ENCODE measurements at regions not wholly inside any gene's neighbourhood (a gene's known extent, or its start where the extent isn't known, plus 50 kb on each side); places are given as distances from the start of the nearest gene placed in this dataset.

GRCh38 chr10:2401459-2401858, 664.1 kb upstream of the ADARB2 start:
- Mint-ChIP-seq H3K4me1 (ENCODE audit: low read depth in 2 of 2) (no peaks in the 10 kb centered on the region), H3K9me3 (peaks cover 0 to 7% of the 10 kb centered on the region in 2 donors)
- ATAC-seq (replicated peaks), result no peak

GRCh38 chr10:2399482-2399881, 662.2 kb upstream of the ADARB2 start:
- H3K9me3 Mint-ChIP-seq, result peaks cover 0 to 7% of the 10 kb centered on the region in 2 donors
- ATAC-seq (replicated peaks) (no peak), DNase-seq (no peak)
- H3K36me3 Mint-ChIP-seq (ENCODE audit: insufficient read depth), result no peaks in the 10 kb centered on the region
- H3K27me3 Mint-ChIP-seq, result peaks cover 6 to 19% of the 10 kb centered on the region in 2 donors
- no peaks in the 10 kb centered on the region for H3K4me1 Mint-ChIP-seq (ENCODE audit: low read depth in 2 of 2)
- no peak overlapping the region for H3K27ac Mint-ChIP-seq
- H3K4me3 Mint-ChIP-seq, result no peak overlapping the region

More at GRCh38 chr10:2401459-2401858, 664.1 kb upstream of the ADARB2 start:
- Mint-ChIP-seq H3K27me3 (peaks cover 6 to 19% of the 10 kb centered on the region in 2 donors), H3K36me3 (ENCODE audit: insufficient read depth) (no peaks in the 10 kb centered on the region), H3K27ac (no peak overlapping the region), H3K4me3 (no peak overlapping the region)
- DNase-seq, result no peak

- Mint-ChIP-seq H3K36me3 (ENCODE audit: insufficient read depth) (no peaks in the 10 kb centered on the region), H3K27ac (no peak overlapping the region), H3K4me3 (no peak overlapping the region), H3K4me1 (ENCODE audit: low read depth in 2 of 2) (no peaks in the 10 kb centered on the region), H3K9me3 (no peaks in the 10 kb centered on the region), H3K27me3 (peaks cover 0 to 13% of the 10 kb centered on the region in 2 donors)
- no peak for DNase-seq
- no peak for ATAC-seq (replicated peaks)
Measured at GRCh38 chr10:2392145-2392812, 655.0 kb upstream of the ADARB2 start.

- peaks cover 0 to 10% of the 10 kb centered on the region in 2 donors for H3K27me3 Mint-ChIP-seq
- H3K9me3 Mint-ChIP-seq, result peaks cover 5 to 8% of the 10 kb centered on the region in 2 donors
- no peaks in the 10 kb centered on the region for H3K36me3 Mint-ChIP-seq (ENCODE audit: insufficient read depth)
- ATAC-seq (replicated peaks) (no peak), DNase-seq (no peak)
- no peak overlapping the region for H3K4me3 Mint-ChIP-seq
- no peaks in the 10 kb centered on the region for H3K4me1 Mint-ChIP-seq (ENCODE audit: low read depth in 2 of 2)
- no peak overlapping the region for H3K27ac Mint-ChIP-seq
Measured at GRCh38 chr10:2387672-2388071, 650.3 kb upstream of the ADARB2 start.

- H3K4me1 Mint-ChIP-seq (ENCODE audit: low read depth in 2 of 2), result no peaks in the 10 kb centered on the region
- H3K36me3 Mint-ChIP-seq (ENCODE audit: insufficient read depth), result no peaks in the 10 kb centered on the region
- peaks cover 0 to 6% of the 10 kb centered on the region in 2 donors for H3K27me3 Mint-ChIP-seq
- H3K9me3 Mint-ChIP-seq, result peaks cover 5 to 8% of the 10 kb centered on the region in 2 donors
- ATAC-seq (replicated peaks), result no peak
- DNase-seq, result no peak
- no peak overlapping the region for H3K27ac Mint-ChIP-seq
- no peak overlapping the region for H3K4me3 Mint-ChIP-seq
Measured at GRCh38 chr10:2387261-2387660, 649.9 kb upstream of the ADARB2 start.

- Mint-ChIP-seq H3K27ac (no peak overlapping the region), H3K36me3 (ENCODE audit: insufficient read depth) (no peaks in the 10 kb centered on the region), H3K4me3 (no peak overlapping the region), H3K4me1 (ENCODE audit: low read depth in 2 of 2) (no peaks in the 10 kb centered on the region), H3K9me3 (peaks cover 7 to 8% of the 10 kb centered on the region in 2 donors), H3K27me3 (no peaks in the 10 kb centered on the region)
- no peak for ATAC-seq (replicated peaks)
- DNase-seq, result no peak
Measured at GRCh38 chr10:2380218-2380617, 642.9 kb upstream of the ADARB2 start.

GRCh38 chr10:2367083-2367482, 629.8 kb upstream of the ADARB2 start:
- Mint-ChIP-seq H3K27me3 (peaks cover 0 to 19% of the 10 kb centered on the region in 2 donors), H3K4me1 (ENCODE audit: low read depth in 2 of 2) (no peaks in the 10 kb centered on the region), H3K27ac (no peak overlapping the region), H3K36me3 (ENCODE audit: insufficient read depth) (peaks cover 2% of the 10 kb centered on the region), H3K9me3 (peaks cover 5 to 8% of the 10 kb centered on the region in 2 donors), H3K4me3 (no peak overlapping the region)
- ATAC-seq (replicated peaks) (no peak), DNase-seq (no peak)

GRCh38 chr10:2366264-2366931, 629.1 kb upstream of the ADARB2 start:
- H3K36me3 Mint-ChIP-seq (ENCODE audit: insufficient read depth), result no peaks in the 10 kb centered on the region
- no peak overlapping the region for H3K4me3 Mint-ChIP-seq
- H3K4me1 Mint-ChIP-seq (ENCODE audit: low read depth in 2 of 2), result no peaks in the 10 kb centered on the region
- peaks cover 5 to 8% of the 10 kb centered on the region in 2 donors for H3K9me3 Mint-ChIP-seq
- peaks cover 0 to 19% of the 10 kb centered on the region in 2 donors for H3K27me3 Mint-ChIP-seq
- no peak overlapping the region for H3K27ac Mint-ChIP-seq
- ATAC-seq (replicated peaks), result no peak
- DNase-seq, result no peak

- H3K9me3 Mint-ChIP-seq, result peaks cover 0 to 5% of the 10 kb centered on the region in 2 donors
- no peak overlapping the region for H3K27ac Mint-ChIP-seq
- H3K27me3 Mint-ChIP-seq, result peaks cover 0 to 8% of the 10 kb centered on the region in 2 donors
- H3K4me1 Mint-ChIP-seq (ENCODE audit: low read depth in 2 of 2), result no peaks in the 10 kb centered on the region
- ATAC-seq (replicated peaks) (no peak), DNase-seq (no peak)
- H3K36me3 Mint-ChIP-seq (ENCODE audit: insufficient read depth), result no peaks in the 10 kb centered on the region
- no peak overlapping the region for H3K4me3 Mint-ChIP-seq
Measured at GRCh38 chr10:2362331-2362730, 625.0 kb upstream of the ADARB2 start.

- Mint-ChIP-seq H3K27ac (no peak overlapping the region), H3K4me1 (ENCODE audit: low read depth in 2 of 2) (no peaks in the 10 kb centered on the region), H3K27me3 (no peaks in the 10 kb centered on the region), H3K9me3 (peaks cover 0 to 5% of the 10 kb centered on the region in 2 donors), H3K4me3 (no peak overlapping the region), H3K36me3 (ENCODE audit: insufficient read depth) (no peaks in the 10 kb centered on the region)
- no peak for DNase-seq
- no peak for ATAC-seq (replicated peaks)
Measured at GRCh38 chr10:2358586-2358985, 621.3 kb upstream of the ADARB2 start.

- no peak for ATAC-seq (replicated peaks)
- H3K4me3 Mint-ChIP-seq, result no peak overlapping the region
- peaks cover 0 to 5% of the 10 kb centered on the region in 2 donors for H3K9me3 Mint-ChIP-seq
- DNase-seq, result no peak
- H3K36me3 Mint-ChIP-seq (ENCODE audit: insufficient read depth), result no peaks in the 10 kb centered on the region
- no peaks in the 10 kb centered on the region for H3K27me3 Mint-ChIP-seq
- no peak overlapping the region for H3K27ac Mint-ChIP-seq
- no peaks in the 10 kb centered on the region for H3K4me1 Mint-ChIP-seq (ENCODE audit: low read depth in 2 of 2)
Measured at GRCh38 chr10:2356670-2357069, 619.3 kb upstream of the ADARB2 start.

GRCh38 chr10:2351566-2351965, 614.2 kb upstream of the ADARB2 start:
- DNase-seq, result no peak
- H3K4me1 Mint-ChIP-seq (ENCODE audit: low read depth in 2 of 2), result no peaks in the 10 kb centered on the region
- no peak overlapping the region for H3K27ac Mint-ChIP-seq
- ATAC-seq (replicated peaks), result no peak
- no peaks in the 10 kb centered on the region for H3K27me3 Mint-ChIP-seq
- no peaks in the 10 kb centered on the region for H3K36me3 Mint-ChIP-seq (ENCODE audit: insufficient read depth)
- no peak overlapping the region for H3K4me3 Mint-ChIP-seq
- no peaks in the 10 kb centered on the region for H3K9me3 Mint-ChIP-seq

- Mint-ChIP-seq H3K36me3 (ENCODE audit: insufficient read depth) (no peaks in the 10 kb centered on the region), H3K27me3 (no peaks in the 10 kb centered on the region)
Measured at GRCh38 chr10:2342206-2342605, 604.9 kb upstream of the ADARB2 start.

More at GRCh38 chr10:2342206-2342605, 604.9 kb upstream of the ADARB2 start:
- Mint-ChIP-seq H3K9me3 (peaks cover 0 to 2% of the 10 kb centered on the region in 2 donors), H3K4me3 (no peak overlapping the region), H3K27ac (no peak overlapping the region), H3K4me1 (ENCODE audit: low read depth in 2 of 2) (no peaks in the 10 kb centered on the region)
- no peak for DNase-seq
- no peak for ATAC-seq (replicated peaks)
